ENCODE measurements at regions not wholly inside any gene's neighbourhood (a gene's known extent, or its start where the extent isn't known, plus 50 kb on each side); places are given as distances from the start of the nearest gene placed in this dataset.
"Not testable (repeated sequence)": the region's sequence is repeated elsewhere in the genome, so short reads cannot be mapped to it uniquely, and the experiment has no call there.

GRCh38 chr3:130826516-130827182, 67.2 kb upstream of the ATP2C1 start:
- H3K27me3 ChIP-seq: no peaks in the 10 kb centered on the region
- H3K4me3 ChIP-seq: no peak overlapping the region
- H3K27ac ChIP-seq: no peak overlapping the region
- H3K4me1 ChIP-seq: peaks cover 0 to 15% (median 0%) of the 10 kb centered on the region in 4 donors
- H3K36me3 ChIP-seq: no peaks in the 10 kb centered on the region
- 84 to 92% methylated on average over 4 of the region's 4 CpGs for WGBS, 2 donors
- ATAC-seq (ENCODE audit: low FRiP score in 2 of 2) (no peak), DNase-seq (no peak)
- no peaks in the 10 kb centered on the region for H3K9me3 ChIP-seq
- TF ChIP-seq, protein P1, sequence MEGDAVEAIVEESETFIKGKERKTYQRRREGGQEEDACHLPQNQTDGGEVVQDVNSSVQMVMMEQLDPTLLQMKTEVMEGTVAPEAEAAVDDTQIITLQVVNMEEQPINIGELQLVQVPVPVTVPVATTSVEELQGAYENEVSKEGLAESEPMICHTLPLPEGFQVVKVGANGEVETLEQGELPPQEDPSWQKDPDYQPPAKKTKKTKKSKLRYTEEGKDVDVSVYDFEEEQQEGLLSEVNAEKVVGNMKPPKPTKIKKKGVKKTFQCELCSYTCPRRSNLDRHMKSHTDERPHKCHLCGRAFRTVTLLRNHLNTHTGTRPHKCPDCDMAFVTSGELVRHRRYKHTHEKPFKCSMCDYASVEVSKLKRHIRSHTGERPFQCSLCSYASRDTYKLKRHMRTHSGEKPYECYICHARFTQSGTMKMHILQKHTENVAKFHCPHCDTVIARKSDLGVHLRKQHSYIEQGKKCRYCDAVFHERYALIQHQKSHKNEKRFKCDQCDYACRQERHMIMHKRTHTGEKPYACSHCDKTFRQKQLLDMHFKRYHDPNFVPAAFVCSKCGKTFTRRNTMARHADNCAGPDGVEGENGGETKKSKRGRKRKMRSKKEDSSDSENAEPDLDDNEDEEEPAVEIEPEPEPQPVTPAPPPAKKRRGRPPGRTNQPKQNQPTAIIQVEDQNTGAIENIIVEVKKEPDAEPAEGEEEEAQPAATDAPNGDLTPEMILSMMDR (IDR thresholded peaks at IDR 0.05): no peak
- no peak for TF ChIP-seq POLR2AphosphoS5 (IDR thresholded peaks at IDR 0.05)
- no peak for TF ChIP-seq EP300 (IDR thresholded peaks at IDR 0.05)
- TF ChIP-seq POLR2A (IDR thresholded peaks at IDR 0.05): no peak

DNA sequence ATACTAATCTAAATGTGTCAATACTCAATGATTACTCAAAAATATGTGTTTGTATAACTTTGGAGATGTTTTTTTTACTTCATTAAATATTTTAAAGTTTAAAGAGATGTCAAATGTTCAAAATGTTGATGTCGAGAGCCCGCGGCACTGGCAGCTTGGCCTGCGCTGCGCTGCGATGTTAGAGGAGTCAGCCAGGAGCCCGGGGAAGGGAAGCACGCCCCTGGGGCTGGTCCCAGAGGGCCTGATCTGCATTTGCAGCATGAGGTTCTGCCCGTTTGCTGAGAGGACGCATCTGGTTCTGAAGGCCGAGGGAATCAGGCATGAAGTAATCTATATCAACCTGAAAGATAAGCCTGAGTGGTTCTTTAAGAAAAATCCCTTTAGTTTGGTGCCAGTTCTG, 66.4 kb upstream of the ATP2C1 start:
- ATAC-seq (ENCODE audit: low FRiP score in 2 of 2) (no peak), DNase-seq (peak in 1 of 2 donors; percentile 65)
- Histone ChIP-seq H3K9me3 (no peaks in the 10 kb centered on the region), H3K4me3 (no peak overlapping the region), H3K36me3 (no peaks in the 10 kb centered on the region), H3K27me3 (no peaks in the 10 kb centered on the region), H3K4me1 (peaks cover 0 to 10% (median 0%) of the 10 kb centered on the region in 4 donors), H3K27ac (no peak overlapping the region)
- no peak for TF ChIP-seq EP300 (IDR thresholded peaks at IDR 0.05)
- TF ChIP-seq POLR2A (IDR thresholded peaks at IDR 0.05): no peak
- TF ChIP-seq, protein P1 (IDR thresholded peaks at IDR 0.05): no peak
- TF ChIP-seq POLR2AphosphoS5 (IDR thresholded peaks at IDR 0.05): no peak
- WGBS, 2 donors: 73 to 83% methylated on average over 11 of the region's 11 CpGs

GRCh38 chr3:130828948-130829947, 64.6 kb upstream of the ATP2C1 start:
- Histone ChIP-seq H3K27me3 (no peaks in the 10 kb centered on the region), H3K4me1 (no peaks in the 10 kb centered on the region), H3K36me3 (no peaks in the 10 kb centered on the region), H3K4me3 (no peak overlapping the region), H3K27ac (no peak overlapping the region), H3K9me3 (no peaks in the 10 kb centered on the region)
- ATAC-seq (ENCODE audit: low FRiP score in 2 of 2) (no peak), DNase-seq (no peak)
- TF ChIP-seq, protein P1 (IDR thresholded peaks at IDR 0.05): no peak
- no peak for TF ChIP-seq POLR2AphosphoS5 (IDR thresholded peaks at IDR 0.05)
- TF ChIP-seq POLR2A (IDR thresholded peaks at IDR 0.05): no peak
- TF ChIP-seq EP300 (IDR thresholded peaks at IDR 0.05): no peak
- WGBS, 2 donors: 89 to 90% methylated on average over 10 of the region's 10 CpGs

- no peaks in the 10 kb centered on the region for H3K36me3 ChIP-seq
- no peaks in the 10 kb centered on the region for H3K9me3 ChIP-seq
- H3K4me1 ChIP-seq: no peaks in the 10 kb centered on the region
- no peak overlapping the region for H3K27ac ChIP-seq
- 61 to 62% methylated on average over 10 of the region's 10 CpGs for WGBS, 2 donors
- ATAC-seq (ENCODE audit: low FRiP score in 2 of 2): no peak
- TF ChIP-seq, protein P1 (IDR thresholded peaks at IDR 0.05): no peak
- TF ChIP-seq POLR2AphosphoS5 (IDR thresholded peaks at IDR 0.05): no peak
- no peak for TF ChIP-seq EP300 (IDR thresholded peaks at IDR 0.05)
- no peak for TF ChIP-seq POLR2A (IDR thresholded peaks at IDR 0.05)
- H3K27me3 ChIP-seq: no peaks in the 10 kb centered on the region
- no peak overlapping the region for H3K4me3 ChIP-seq
- peak; percentile 2 to 59 for DNase-seq
Observed at GRCh38 chr3:130831719-130832400, 62.0 kb upstream of the ATP2C1 start.

- not testable (repeated sequence) for H3K4me1 ChIP-seq; DNase-seq; H3K36me3 ChIP-seq; ATAC-seq (ENCODE audit: low FRiP score in 2 of 2); H3K27me3 ChIP-seq; H3K9me3 ChIP-seq; H3K27ac ChIP-seq; H3K4me3 ChIP-seq
- WGBS, 2 donors: 38 to 40% methylated on average over 1 to 9 of the region's 9 CpGs
Observed at GRCh38 chr3:130832401-130832746, 61.5 kb upstream of the ATP2C1 start.

Measured in upper lobe of left lung (tissue), 6 donors.